Esophagus squamous epithelium (tissue), 4 donors: ENCODE measurements at regions not wholly inside any gene's neighbourhood (a gene's known extent, or its start where the extent isn't known, plus 50 kb on each side); places are given as distances from the start of the nearest gene placed in this dataset.

Source experiments
- POLR2A ChIP-seq, 4 donors: fragments of 450-650 bp; IDR thresholded peaks; one replicate each; pipeline ENCODE4 v1.6.1; 2017; ENCODE audit warnings: antibody characterized with exemption in 4 of 4, mild to moderate bottlenecking in 4 of 4, moderate library complexity in 3 of 4
- TF ChIP-seq, protein P1 (sequence below), 6 experiments: fragments of 450-650 bp in 4 of 6; fragments of 200-600 bp in 2 of 6; sonication (generic) in 2 of 6; IDR thresholded peaks; one replicate each; pipeline ENCODE4 v1.5.1; 2016 to 2019; ENCODE audit warnings: antibody characterized with exemption in 6 of 6, mild to moderate bottlenecking in 4 of 6, moderate library complexity in 4 of 6

DNA sequence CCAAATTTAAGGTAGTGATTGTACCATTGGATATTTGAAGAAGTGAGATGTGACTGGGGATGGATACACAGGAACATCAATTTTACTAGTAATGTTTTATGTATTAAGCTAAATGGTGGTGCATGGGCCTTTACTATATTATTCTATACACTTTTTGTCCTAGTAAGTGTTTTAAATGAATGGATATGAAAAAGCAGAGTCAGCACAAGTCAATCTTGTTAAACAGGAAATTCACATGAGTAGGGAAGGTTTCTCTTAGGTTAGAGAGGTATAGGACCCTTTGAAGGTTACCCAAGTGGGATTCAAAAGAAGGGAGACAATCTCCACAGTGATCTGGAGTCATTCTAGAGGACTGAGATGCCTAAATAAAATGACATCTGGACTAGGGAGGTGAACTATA lies 71.8 kb upstream of the NCKAP5 start:
- TF ChIP-seq, protein P1, sequence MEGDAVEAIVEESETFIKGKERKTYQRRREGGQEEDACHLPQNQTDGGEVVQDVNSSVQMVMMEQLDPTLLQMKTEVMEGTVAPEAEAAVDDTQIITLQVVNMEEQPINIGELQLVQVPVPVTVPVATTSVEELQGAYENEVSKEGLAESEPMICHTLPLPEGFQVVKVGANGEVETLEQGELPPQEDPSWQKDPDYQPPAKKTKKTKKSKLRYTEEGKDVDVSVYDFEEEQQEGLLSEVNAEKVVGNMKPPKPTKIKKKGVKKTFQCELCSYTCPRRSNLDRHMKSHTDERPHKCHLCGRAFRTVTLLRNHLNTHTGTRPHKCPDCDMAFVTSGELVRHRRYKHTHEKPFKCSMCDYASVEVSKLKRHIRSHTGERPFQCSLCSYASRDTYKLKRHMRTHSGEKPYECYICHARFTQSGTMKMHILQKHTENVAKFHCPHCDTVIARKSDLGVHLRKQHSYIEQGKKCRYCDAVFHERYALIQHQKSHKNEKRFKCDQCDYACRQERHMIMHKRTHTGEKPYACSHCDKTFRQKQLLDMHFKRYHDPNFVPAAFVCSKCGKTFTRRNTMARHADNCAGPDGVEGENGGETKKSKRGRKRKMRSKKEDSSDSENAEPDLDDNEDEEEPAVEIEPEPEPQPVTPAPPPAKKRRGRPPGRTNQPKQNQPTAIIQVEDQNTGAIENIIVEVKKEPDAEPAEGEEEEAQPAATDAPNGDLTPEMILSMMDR (IDR thresholded peaks at IDR 0.05): no peak
- TF ChIP-seq POLR2A (IDR thresholded peaks at IDR 0.05): no peak
